Stimulated activated CD8-positive, alpha-beta memory T cell treated with anti-CD3 and anti-CD28 coated beads, Interleukin-7, amount 100 ng/mL, for 4 hours (primary cell): ENCODE measurements at regions not wholly inside any gene's neighbourhood (a gene's known extent, or its start where the extent isn't known, plus 50 kb on each side); places are given as distances from the start of the nearest gene placed in this dataset.
"Not testable (repeated sequence)": the region's sequence is repeated elsewhere in the genome, so short reads cannot be mapped to it uniquely, and the experiment has no call there.

Source experiments
- DNase-seq, 2 donors: peaks; one replicate each; pipeline ENCODE4 v3.0.0-alpha.2; 2020; ENCODE audit warnings: low read depth in 2 of 2

GRCh38 chr7:45407730-45408408 lies 166.3 kb upstream of the ADCY1 start:
- DNase-seq = no peak

DNA sequence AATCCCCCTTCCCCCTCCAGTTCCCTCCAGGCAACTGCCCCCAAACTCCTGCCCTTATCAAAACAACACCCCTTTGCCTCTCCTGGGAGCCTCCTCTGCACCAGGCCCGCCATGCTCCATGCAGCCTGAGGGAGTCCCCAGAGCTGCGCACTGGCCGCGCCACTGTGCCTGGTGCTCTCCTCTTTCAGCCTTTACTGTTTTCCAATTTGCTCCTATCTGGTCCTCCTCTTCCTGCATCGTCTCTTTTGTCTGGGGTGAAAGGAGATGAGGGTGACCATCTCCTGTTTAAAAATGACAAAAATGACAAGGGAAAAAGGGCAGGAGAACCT lies 165.8 kb upstream of the ADCY1 start:
- no peak for DNase-seq

DNA sequence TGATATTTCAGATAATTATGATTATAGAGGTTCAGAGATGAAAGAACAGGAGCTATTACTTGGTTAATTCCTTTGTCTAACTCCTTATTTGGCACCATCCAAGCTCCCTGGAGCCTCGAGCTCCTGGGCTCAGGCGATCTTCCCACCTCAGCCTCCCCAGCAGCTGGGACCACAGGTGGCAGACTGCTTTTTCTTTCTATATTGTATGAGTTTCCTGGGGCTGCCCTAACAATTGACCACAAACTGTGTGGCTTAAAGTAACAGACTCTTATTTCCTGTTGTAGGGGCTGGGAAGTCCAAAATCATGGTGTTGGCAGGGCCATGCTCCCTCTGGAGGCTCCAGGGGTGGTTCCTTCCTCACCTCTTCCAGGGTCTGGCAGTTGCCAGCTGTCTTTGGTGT lies 163.3 kb upstream of the ADCY1 start:
- no peak for DNase-seq

DNA sequence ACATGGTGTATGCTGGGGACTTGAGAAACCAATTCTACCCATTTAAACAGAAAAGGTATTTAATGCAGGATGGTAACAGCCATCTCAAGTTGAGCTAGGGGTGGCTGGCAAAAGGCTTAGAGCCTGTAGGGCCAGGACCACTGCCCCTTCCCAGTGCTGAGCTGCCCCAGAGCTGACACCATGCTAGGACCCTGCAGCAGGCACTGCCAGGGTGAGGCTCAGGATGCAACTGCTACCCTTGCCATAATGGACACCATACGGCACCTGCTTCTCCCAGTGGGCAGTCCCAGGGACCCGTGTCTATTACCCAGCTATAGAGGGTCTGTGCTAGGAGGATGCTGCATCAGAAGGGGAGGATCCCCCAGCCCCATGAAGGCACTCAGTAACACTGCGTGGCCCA lies 160.7 kb upstream of the ADCY1 start:
- DNase-seq = no peak

DNA sequence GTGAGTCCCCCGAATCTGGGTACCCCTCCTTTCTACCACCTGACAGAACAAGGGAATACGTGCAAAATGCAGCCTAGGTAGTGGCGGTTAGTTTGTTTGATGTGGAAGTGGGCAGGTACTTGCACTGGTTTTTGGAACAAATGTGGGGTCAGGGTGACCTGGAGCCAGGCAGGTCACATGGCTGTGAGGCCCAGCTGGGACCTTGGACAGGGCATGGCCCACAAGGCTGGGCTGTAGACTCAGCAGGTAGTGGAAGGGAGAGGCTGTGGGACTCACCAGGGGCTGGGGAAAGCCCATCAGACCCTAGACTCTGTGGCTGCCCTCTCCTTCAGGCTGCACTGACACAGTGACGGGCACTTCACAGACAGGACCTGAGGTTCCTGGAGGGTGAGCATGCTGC lies 159.9 kb upstream of the ADCY1 start:
- no peak for DNase-seq

DNA sequence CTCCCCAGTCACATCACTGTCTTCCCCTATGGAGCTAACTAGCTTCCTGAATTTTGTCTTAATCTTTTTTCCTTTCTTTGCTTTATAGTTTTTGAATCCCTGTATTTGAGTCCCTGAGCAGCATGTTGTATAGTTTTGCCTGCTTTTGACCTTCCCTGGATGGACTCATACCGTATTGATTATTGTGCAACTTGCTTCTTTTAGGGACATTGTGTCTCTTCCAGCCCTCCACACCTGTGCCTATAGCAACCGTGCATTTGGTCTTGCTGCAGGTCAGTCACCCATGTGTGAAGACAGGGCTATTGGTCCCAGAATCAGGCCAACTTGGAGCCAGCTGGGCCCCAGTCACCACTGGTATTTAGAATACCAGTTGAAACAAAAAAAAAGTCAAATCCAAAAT lies 158.9 kb upstream of the ADCY1 start:
- DNase-seq = no peak

DNA sequence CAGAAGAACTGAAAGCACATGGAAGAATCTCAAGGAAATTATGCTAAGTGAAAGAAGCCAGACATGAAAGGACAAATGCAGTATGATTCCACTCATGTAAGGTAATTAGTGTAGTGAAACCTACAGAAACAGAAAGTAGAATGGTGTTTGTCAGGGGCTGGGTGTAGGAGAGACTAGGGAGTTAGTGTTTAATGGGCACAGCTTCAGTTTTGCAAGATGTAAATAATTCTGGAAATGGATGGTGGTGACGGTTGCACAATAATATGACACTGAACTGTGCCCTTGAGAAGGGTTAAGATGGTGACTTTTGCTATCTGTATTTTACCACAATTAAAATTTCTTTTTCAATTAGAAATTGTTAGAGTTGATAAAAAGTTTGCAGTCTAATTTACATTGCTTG lies 157.3 kb upstream of the ADCY1 start:
- DNase-seq = no peak

DNA sequence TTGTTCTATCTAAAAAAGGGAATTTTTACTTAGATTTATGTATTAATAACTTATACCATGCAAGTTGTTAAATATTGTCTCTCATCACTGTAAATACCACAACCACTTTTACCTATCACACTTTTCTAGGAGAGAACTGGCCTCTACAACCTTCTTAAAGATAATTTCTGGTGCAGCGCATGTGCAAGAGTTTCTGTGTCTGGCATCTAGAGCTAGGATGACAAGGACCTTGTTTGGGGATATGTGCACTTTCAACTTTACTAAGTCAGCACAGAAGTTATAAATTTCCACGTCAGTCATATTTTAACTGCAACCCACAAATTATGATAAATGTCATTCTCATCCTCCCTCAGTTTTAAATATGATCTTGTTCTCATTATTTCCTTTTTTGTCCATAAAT lies 156.9 kb upstream of the ADCY1 start:
- no peak for DNase-seq

DNA sequence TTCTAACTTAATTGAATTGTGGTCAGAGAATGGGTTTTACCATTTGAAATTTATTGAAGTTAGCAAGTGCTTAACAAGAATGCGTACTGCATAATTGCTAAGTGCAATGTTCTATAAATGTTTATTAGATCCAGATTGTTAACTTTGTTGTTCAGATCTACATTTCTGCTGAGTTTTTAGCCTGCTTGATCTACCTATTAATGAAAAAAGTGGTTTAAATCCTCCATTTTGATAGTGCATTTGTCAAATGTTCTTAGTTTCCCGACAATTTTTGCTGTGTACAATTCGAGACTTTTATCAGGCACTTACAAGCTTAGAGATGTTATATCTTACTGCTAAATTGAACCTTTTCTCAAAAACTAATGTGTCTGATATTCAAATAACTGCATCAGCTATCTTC lies 156.4 kb upstream of the ADCY1 start:
- DNase-seq = no peak

- no peak for DNase-seq
These were observed 153.2 kb upstream of the ADCY1 start for GRCh38 chr7:45420843-45421495.

DNA sequence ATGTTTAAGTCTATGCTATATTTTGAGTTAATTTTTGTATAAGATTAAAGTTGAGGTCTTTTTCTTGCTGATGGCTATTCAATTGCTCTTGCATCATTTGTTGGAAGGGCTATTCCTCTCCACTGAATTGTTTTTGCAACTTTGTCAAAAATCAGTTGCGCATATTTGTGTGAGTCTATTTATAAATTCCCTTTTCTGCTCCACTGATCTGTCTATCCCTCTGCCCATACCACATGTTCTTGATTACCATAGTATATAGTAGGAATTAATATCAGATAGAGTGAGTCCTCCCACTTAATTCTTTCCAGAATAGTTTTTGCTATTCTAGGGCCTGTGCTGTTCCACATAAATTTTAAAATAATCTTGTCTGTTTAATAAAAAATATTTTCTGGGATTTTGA lies 152.4 kb upstream of the ADCY1 start:
- no peak for DNase-seq

DNA sequence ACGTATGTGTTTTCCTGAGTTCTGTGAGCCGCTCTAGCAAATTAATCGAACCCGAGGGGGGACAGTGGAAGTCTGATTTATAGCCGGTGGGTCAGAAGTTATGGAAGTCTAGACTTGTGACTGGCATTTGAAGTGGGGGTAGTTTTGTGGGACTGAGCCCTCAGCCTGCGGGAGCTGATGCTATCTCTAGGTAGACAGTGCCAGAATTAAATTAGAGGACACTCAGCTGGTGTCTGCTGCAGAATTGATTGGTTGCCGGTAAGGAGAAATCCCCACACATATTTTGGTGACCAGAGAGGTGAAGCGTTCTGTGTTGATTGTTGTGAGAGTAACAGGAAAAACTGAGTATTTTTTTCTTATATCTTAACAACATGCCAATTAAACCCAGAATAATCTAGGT lies 143.8 kb upstream of the ADCY1 start:
- DNase-seq = no peak

GRCh38 chr7:45434167-45434784 lies 139.9 kb upstream of the ADCY1 start:
- no peak for DNase-seq

- no peak for DNase-seq
These were observed 139.0 kb upstream of the ADCY1 start for GRCh38 chr7:45435131-45435530.

DNA sequence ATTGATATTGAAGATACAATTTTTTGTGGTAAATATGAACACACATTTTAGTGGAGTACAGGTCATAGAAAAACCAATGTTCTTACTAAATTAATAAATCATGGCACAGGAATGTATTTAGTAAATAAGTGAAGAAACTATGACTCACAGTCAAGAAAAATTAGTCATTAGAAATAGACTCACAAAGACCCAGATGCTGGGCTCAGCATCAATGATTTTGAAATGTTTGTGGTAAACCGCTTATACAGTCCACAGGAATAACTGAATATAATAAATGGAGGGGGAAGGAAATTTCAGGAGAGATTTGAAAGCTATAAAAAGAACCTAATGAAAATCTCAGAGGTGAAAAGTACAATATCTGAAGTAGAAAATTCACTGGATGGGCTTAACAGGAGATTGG lies 138.3 kb upstream of the ADCY1 start:
- DNase-seq = no peak

- not testable (repeated sequence) for DNase-seq
These were observed 133.4 kb upstream of the ADCY1 start for GRCh38 chr7:45440776-45441175.

DNA sequence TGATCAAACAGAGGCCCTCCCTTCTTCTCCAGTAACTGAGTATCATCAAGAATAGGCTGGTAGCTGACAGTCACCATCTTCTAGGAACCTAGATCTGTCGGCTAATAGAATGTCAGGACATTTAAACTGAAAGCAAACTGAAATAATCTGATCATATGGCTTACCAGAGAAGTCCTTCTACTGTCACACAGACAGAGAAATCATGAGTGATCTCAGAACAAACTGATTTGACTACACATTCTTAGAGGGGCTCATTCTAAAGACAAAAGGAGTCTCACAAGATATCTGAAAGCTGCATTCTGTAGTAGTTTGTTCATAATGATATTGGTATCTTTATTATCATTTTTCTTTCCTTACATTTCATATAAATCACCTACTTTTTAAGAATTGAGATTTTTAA lies 130.9 kb upstream of the ADCY1 start:
- no peak for DNase-seq

DNA sequence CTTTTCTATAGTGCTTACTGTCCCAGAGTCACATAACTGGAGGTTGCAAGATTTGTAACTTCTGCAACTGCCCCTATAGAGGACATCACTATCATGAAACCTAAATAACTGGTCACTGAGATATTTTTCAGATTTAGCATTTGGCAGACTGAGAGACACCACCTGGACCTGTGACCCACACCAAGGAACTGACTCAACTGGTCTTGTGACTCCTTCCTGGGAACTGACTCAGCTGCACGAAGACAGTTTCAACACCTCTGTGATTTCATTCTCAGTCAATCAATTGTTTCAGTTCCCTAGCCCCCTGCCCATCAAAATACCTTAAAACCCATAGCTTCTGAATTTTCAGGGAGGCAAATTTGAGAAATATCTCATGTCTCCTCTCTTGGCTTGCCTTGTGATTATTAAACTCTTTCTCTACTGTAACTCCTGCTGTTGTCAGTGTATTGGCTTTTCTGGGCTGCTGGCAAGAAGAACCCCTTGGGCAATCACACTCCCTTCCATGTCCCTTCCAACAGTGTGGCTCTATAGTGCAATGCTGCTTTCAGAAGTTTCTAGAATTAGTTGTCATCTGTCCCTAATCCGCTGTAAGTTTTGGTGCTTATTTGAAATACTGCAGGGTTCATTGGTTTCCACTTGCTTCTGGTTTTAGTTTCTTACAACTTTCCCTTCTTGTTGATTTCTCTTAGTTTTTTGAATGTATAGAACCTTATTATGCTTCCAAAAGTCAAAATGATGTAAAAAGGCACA lies 127.8 kb upstream of the ADCY1 start:
- DNase-seq = no peak

GRCh38 chr7:45447296-45447695 lies 126.9 kb upstream of the ADCY1 start:
- no peak for DNase-seq

DNA sequence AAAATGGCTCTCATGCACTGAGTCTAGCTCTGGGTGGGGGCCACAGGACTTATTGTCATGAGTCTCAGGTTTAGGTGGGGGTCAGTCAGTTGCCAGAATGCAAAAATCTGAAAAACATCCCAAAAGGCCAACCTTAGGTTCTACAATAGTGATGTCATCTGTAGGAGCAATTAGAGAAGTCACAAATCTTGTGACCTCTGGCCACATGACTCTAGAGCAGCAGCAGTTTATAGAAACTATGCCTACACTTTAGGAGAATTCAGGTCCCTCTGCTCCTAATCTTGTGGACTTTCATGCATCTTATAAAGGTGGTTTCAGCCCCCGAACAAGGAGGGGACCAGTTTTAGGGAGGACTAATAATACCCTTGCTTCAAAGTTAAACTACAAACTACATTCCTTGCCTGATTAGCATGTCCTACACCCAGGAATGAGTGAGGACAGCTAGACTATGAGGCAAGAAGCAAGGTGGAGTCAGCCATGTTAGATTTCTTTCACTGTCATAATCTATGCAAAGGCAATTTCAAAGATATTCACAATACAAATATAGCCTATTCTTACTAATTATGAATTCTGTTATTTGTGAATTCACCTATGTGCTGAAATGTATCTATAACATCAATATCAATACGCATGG lies 123.5 kb upstream of the ADCY1 start:
- no peak for DNase-seq

DNA sequence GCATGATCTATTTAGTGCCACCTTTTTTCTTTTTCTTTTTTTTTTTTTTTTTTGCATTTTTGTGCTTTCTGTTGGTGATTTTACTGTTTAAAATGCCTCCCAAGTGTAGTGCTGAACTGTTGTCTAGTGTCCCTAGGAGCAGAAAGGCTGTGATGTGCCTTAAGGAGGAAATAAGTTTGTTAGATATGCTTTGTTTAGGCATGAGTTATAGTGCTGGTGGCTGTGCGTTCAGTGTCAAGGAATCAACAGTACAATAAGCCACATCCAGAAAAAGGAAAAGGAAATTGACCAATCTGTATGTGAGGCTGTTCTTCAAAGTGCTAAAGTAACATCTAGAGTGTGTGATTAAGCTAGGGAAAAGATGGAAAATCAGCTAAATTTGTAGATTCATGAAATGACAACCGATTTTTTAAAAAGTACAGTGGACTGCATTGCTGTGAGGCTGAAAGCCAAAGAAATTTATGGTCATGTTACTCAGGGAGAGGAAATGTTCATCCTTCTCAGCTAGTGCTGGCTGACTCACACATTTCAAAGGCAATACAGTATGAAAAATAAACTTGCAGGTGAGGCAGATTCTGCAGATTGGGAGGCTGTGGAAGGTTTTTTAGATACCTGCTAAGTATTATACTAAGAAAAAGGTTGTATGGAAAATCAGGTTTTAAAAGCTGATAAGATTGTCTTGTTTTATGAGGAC lies 122.7 kb upstream of the ADCY1 start:
- no peak for DNase-seq

- no peak for DNase-seq
These were observed 119.4 kb upstream of the ADCY1 start for GRCh38 chr7:45454771-45455170.
